ENCODE measurements at regions not wholly inside any gene's neighbourhood (a gene's known extent, or its start where the extent isn't known, plus 50 kb on each side); places are given as distances from the start of the nearest gene placed in this dataset.

DNA sequence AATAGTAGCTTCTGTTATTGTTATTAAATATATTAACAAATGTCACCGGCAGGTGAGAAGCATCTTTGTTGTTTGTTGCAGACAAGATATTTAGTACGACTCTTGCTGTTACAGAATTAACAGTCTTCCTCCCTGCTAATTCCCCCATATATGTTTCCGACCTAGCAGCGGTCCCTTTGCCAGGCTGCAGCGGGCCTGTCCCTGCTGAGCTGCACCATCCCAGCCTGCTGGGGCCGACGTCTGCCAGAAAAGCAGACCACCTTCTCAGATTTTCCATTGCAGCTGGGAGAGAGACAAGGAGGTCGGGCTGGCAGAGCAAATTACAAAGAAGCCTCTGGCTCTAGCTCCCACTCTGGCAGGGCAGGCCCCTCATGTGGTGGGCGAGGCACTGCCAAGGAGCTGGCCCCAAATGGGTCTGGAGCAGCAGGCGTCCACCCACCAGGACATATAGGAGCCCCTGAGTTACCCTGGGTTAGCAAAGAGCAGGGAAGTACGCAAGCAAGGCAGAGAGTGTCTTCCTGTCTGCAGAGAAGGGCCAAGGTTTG, 142.7 kb downstream of the FOXD2 start:
- Histone ChIP-seq H3K27ac (no peak overlapping the region), H3K27me3 (peaks cover 0 to 71% (median 5%) of the 10 kb centered on the region in 7 donors), H3K4me3 (no peak overlapping the region), H3K36me3 (no peaks in the 10 kb centered on the region), H3K4me1 (peaks cover 0 to 25% (median 15%) of the 10 kb centered on the region in 9 donors), H3K9me3 (no peaks in the 10 kb centered on the region)
- TF ChIP-seq, protein P1, sequence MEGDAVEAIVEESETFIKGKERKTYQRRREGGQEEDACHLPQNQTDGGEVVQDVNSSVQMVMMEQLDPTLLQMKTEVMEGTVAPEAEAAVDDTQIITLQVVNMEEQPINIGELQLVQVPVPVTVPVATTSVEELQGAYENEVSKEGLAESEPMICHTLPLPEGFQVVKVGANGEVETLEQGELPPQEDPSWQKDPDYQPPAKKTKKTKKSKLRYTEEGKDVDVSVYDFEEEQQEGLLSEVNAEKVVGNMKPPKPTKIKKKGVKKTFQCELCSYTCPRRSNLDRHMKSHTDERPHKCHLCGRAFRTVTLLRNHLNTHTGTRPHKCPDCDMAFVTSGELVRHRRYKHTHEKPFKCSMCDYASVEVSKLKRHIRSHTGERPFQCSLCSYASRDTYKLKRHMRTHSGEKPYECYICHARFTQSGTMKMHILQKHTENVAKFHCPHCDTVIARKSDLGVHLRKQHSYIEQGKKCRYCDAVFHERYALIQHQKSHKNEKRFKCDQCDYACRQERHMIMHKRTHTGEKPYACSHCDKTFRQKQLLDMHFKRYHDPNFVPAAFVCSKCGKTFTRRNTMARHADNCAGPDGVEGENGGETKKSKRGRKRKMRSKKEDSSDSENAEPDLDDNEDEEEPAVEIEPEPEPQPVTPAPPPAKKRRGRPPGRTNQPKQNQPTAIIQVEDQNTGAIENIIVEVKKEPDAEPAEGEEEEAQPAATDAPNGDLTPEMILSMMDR (IDR thresholded peaks at IDR 0.05) = no peak
- 80 to 86% methylated on average over 11 of the region's 11 CpGs for WGBS, 2 donors
- DNase-seq (no peak), ATAC-seq (no peak)
- intact Hi-C loops (cut with DNase I) = no loop called here

DNA sequence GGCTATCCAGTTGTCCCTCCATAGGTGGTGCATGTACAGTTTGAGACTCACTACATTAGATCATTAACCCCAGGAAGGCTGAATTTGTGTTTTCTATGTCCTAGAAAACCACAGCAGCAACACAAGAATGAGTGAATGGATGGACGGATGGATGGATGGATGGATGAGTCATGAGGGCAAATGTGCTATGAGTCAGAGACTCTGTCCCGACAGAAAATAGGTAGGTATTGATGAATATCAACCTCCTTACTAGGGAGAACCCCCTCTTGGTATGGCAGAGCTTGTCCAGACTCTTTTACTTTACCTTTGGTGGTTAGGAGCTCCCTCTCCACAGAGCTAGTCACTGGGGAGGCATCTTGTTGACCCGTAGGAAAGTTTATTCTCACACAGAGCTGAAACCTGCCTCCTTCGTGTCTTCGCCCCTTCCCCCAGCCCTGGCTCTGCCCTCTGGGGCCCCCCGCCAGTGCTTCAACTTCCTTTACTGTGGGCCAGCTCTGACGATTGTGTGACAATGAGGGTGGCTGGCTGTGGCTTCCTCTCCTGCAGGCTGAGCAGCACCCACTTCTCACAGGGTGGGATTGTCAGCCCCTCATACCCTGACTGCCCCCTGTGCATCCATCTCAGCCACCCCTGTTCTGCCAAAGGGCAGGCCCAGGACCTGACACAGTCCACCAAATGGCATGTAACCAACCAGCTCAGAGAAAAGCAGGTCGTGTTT, 145.2 kb downstream of the FOXD2 start:
- 48 to 54% methylated on average over 8 of the region's 8 CpGs for WGBS, 2 donors
- no peak for ATAC-seq
- intact Hi-C loops (cut with DNase I) = no loop called here

DNA sequence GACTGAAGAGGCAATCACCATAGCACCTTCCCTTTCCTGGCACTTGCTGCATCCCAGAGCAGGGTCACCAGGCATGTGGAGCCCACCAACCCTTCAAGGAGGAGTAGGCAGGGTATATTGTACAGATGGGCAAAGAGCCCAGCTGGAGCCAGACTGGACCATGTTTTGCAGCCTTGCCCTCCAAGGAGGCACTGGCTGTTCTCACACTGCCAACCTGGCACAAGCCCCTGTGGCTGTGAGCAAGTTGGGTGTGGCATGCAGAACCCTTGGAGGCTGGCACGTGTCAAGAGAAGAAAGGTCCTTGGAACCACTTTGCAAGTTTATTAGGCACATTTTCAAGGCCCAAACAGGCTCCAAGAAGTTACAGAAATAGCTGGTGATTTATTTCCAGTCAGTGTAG, 146.4 kb downstream of the FOXD2 start:
- H3K27me3 ChIP-seq = peaks cover 0 to 63% (median 13%) of the 10 kb centered on the region in 7 donors

More for the DNA sequence above, 145.2 kb downstream of the FOXD2 start:
- Histone ChIP-seq H3K27ac (no peak overlapping the region), H3K27me3 (peaks cover 0 to 65% (median 15%) of the 10 kb centered on the region in 7 donors), H3K36me3 (no peaks in the 10 kb centered on the region), H3K4me3 (no peak overlapping the region), H3K9me3 (no peaks in the 10 kb centered on the region), H3K4me1 (peaks cover 0 to 34% (median 19%) of the 10 kb centered on the region in 9 donors)
- DNase-seq = no peak
- TF ChIP-seq, protein P1 (IDR thresholded peaks at IDR 0.05) = no peak

DNA sequence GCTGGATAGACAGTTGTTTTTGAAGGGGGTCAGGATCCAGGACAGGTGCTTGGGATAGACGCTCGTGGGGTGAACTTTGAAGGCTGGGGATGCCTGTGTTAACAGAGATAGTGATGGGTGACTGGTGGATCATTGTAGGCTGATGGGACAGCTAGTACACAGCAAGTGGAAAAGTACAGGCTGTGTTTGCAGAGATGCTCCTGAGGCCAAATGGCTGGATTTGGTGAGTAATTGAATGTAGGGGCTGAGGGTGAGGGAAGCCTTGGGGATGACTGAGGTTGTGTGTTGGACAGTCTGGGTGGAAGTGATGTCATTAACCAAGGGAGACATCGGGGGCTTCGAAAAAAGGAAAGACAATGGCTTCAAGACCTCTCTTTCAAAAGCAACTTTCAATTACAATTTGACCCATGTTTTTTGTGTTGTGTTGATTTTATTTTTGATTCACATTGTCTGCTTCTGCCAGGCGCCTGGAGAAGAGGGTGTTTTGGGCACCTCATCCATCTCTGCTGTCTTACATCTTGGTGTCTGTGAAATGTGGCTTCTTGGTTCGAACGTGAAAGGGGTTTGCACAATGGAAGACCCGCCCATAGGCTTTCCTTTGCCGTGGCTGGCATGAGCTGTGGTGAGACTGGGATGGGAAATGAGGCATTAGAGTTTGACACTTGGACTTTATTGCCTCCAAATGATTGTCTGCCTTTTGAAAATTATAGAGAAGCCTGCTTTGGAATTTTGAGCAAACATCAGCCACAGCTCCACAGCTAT, 147.5 kb downstream of the FOXD2 start:
- ATAC-seq = no peak
- WGBS, 2 donors = 66 to 72% methylated on average over 9 of the region's 9 CpGs
- Histone ChIP-seq H3K4me3 (no peak overlapping the region), H3K27ac (no peak overlapping the region), H3K9me3 (no peaks in the 10 kb centered on the region), H3K27me3 (peaks cover 0 to 67% (median 20%) of the 10 kb centered on the region in 7 donors), H3K36me3 (no peaks in the 10 kb centered on the region), H3K4me1 (peaks cover 2 to 40% (median 17%) of the 10 kb centered on the region in 9 donors)
- intact Hi-C loops (cut with DNase I) = loop anchor here in 1 of 10 donors (5.0 kb wide), 1 partner anchor 53 kb away; no protein-coding TSS in a partner anchor
- DNase-seq = no peak
- TF ChIP-seq, protein P1 (IDR thresholded peaks at IDR 0.05) = no peak

More for the DNA sequence above, 146.4 kb downstream of the FOXD2 start:
- WGBS, 2 donors = 55 to 83% methylated on average over 1 of the region's 1 CpG
- TF ChIP-seq, protein P1 (IDR thresholded peaks at IDR 0.05) = no peak
- H3K9me3 ChIP-seq = no peaks in the 10 kb centered on the region
- DNase-seq (no peak), ATAC-seq (no peak)
- intact Hi-C loops (cut with DNase I) = no loop called here
- no peak overlapping the region for H3K4me3 ChIP-seq
- no peak overlapping the region for H3K27ac ChIP-seq
- peaks cover under 1 to 34% (median 18%) of the 10 kb centered on the region in 9 donors for H3K4me1 ChIP-seq
- no peaks in the 10 kb centered on the region for H3K36me3 ChIP-seq

All from heart right ventricle (tissue), 16 donors.